ENCODE measurements at regions not wholly inside any gene's neighbourhood (a gene's known extent, or its start where the extent isn't known, plus 50 kb on each side); places are given as distances from the start of the nearest gene placed in this dataset.

DNA sequence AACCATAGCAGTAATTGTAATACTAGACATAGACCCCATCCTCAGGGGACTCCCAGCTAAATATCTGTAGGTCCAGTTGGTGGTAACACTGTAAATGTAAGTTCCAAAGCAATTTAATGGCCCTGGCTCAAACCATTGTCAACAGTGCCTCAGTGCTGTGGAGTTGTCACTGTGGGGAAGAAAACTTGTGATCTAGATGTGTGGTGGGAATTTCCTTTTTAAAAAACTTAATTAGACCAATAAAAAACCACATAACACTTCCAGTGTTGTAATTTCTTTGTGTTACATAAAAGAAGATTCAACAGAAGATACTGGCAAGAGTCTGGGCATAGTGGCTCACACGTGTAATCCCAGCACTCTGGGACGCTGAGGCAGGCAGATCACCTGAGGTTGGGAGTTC is 138.6 kb upstream of the UMPS start:
- H3K4me2 ChIP-seq (ENCODE audit: low read depth, low read length): no peak overlapping the region
- no peaks in the 10 kb centered on the region for H3K36me3 ChIP-seq (replicated peaks in 1 of 2; ENCODE audit: control insufficient read depth in 1 of 2, insufficient read depth in 2 of 2, low read length in 2 of 2)
- H3K4me3 ChIP-seq (replicated peaks in 1 of 3; ENCODE audit: insufficient read depth in 1 of 3, low read depth in 2 of 3, low read length in 3 of 3): no peak overlapping the region
- no peaks in the 10 kb centered on the region for H4K20me1 ChIP-seq (ENCODE audit: insufficient read depth, low read length)
- DNase-seq (ENCODE audit: low spot score): no peak
- H3K4me1 ChIP-seq (ENCODE audit: insufficient read depth, low read length): peaks cover 44% of the 10 kb centered on the region
- no peaks in the 10 kb centered on the region for H3K27me3 ChIP-seq (ENCODE audit: control insufficient read depth in 1 of 2, insufficient read depth in 2 of 2, low read length in 2 of 2)
- ChIA-PET CTCF (ENCODE audit: low intra/inter-chr PET ratio, low total read pairs) (no interaction called here), POLR2A (interaction anchor here (0.6 kb wide), 2 partner anchors 11 to 159 kb away, joined by 3 read pairs; no protein-coding TSS in a partner anchor)
- BruUV-seq (replicated peaks): no TSS peak
- no peak for FAIRE-seq
- no peak overlapping the region for H3K9ac ChIP-seq (ENCODE audit: insufficient read depth, low read depth, low read length)
- H3K9me3 ChIP-seq (ENCODE audit: low read length): no peaks in the 10 kb centered on the region
- no peak overlapping the region for H2AFZ ChIP-seq (ENCODE audit: low read length)
- no peak overlapping the region for H3K27ac ChIP-seq (ENCODE audit: extremely low read length, insufficient read depth, low read length)
- intact Hi-C loops (cut with micrococcal nuclease; ENCODE audit: unreplicated experiment) (no loop called here), in situ Hi-C loops (cut with HindIII; ENCODE audit: extremely low pct_ligation_motif_present, low pct_unique_long_range_greater_than_20kb) (no loop called here)
- 94% methylated on average over 2 of the region's 2 CpGs for WGBS (ENCODE audit: low lambda C conversion rate)
- H3K79me2 ChIP-seq (ENCODE audit: insufficient read depth, low read length): peaks cover 29% of the 10 kb centered on the region
- TF ChIP-seq ZNF3 (CRISPR knock-in tag; IDR thresholded peaks at IDR 0.05): no peak
- TF ChIP-seq ZNF317 (CRISPR knock-in tag; IDR thresholded peaks at IDR 0.05): no peak
- TF ChIP-seq ZNF382 (CRISPR knock-in tag; IDR thresholded peaks at IDR 0.05; ENCODE audit: borderline replicate concordance): no peak
- no peak for TF ChIP-seq ZFP1 (CRISPR knock-in tag; IDR thresholded peaks at IDR 0.05)
- no peak for TF ChIP-seq ZNF354B (CRISPR knock-in tag; IDR thresholded peaks at IDR 0.05)
- no peak for TF ChIP-seq ZNF777 (CRISPR knock-in tag; IDR thresholded peaks at IDR 0.05)
- TF ChIP-seq NFATC3 (CRISPR knock-in tag; IDR thresholded peaks at IDR 0.05): no peak
- TF ChIP-seq, protein P1, sequence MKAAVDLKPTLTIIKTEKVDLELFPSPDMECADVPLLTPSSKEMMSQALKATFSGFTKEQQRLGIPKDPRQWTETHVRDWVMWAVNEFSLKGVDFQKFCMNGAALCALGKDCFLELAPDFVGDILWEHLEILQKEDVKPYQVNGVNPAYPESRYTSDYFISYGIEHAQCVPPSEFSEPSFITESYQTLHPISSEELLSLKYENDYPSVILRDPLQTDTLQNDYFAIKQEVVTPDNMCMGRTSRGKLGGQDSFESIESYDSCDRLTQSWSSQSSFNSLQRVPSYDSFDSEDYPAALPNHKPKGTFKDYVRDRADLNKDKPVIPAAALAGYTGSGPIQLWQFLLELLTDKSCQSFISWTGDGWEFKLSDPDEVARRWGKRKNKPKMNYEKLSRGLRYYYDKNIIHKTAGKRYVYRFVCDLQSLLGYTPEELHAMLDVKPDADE (CRISPR knock-in tag; IDR thresholded peaks at IDR 0.05): no peak
- no peak for TF ChIP-seq ASH2L (IDR thresholded peaks at IDR 0.05; ENCODE audit: insufficient read length, low read depth, low read length)
- no peak for TF ChIP-seq SAFB2 (CRISPR knock-in tag; IDR thresholded peaks at IDR 0.05; ENCODE audit: borderline replicate concordance, low read depth)
- no peak for TF ChIP-seq MLLT10 (CRISPR knock-in tag; IDR thresholded peaks at IDR 0.05)
- TF ChIP-seq, protein P2, sequence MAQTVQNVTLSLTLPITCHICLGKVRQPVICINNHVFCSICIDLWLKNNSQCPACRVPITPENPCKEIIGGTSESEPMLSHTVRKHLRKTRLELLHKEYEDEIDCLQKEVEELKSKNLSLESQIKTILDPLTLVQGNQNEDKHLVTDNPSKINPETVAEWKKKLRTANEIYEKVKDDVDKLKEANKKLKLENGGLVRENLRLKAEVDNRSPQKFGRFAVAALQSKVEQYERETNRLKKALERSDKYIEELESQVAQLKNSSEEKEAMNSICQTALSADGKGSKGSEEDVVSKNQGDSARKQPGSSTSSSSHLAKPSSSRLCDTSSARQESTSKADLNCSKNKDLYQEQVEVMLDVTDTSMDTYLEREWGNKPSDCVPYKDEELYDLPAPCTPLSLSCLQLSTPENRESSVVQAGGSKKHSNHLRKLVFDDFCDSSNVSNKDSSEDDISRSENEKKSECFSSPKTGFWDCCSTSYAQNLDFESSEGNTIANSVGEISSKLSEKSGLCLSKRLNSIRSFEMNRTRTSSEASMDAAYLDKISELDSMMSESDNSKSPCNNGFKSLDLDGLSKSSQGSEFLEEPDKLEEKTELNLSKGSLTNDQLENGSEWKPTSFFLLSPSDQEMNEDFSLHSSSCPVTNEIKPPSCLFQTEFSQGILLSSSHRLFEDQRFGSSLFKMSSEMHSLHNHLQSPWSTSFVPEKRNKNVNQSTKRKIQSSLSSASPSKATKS (CRISPR knock-in tag; IDR thresholded peaks at IDR 0.05): no peak
- no peak for TF ChIP-seq CEBPB (IDR thresholded peaks at IDR 0.05; ENCODE audit: borderline replicate concordance, low read depth, low read length)
- ATAC-seq: no peak

Measured in HepG2 (cell line).